DOHH2 (cell line): ENCODE measurements at regions not wholly inside any gene's neighbourhood (a gene's known extent, or its start where the extent isn't known, plus 50 kb on each side); places are given as distances from the start of the nearest gene placed in this dataset.

Experiments
- EZH2phosphoT487 ChIP-seq: fragments of 200-600 bp; sonication (generic); IDR thresholded peaks from 2 replicates; pipeline ENCODE4 v1.6.1; 2017; ENCODE audit warnings: borderline replicate concordance, mild to moderate bottlenecking, antibody characterized with exemption, low read length, moderate library complexity, mixed read lengths
- TF ChIP-seq, protein P1 (sequence below): fragments of 200-600 bp; sonication (generic); IDR thresholded peaks from one replicate; pipeline ENCODE4 v1.5.1; 2014; ENCODE audit warnings: antibody characterized with exemption, mild to moderate bottlenecking, low read depth, low read length; ENCODE audit not compliant: poor library complexity, severe bottlenecking

DNA sequence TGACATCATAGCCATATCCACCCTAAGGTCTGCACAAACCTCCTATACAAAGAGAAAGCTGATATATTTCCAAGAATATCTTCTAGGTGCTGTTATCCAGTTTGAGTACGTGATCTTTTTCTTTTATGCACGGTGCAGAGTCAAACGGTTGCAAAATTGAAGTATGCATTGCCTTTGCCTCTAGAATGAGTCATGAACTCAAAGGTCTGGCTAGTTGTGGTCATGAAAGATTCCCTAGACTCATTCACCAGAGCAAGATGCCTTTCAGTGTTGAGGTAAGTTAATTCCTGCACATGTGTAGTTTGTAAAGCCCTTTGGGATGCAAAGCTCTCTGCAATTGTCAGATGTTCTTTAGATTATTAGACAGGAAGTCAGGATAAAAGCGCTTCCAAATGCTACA, 704.4 kb downstream of the PCDH19 start:
- TF ChIP-seq, protein P1, sequence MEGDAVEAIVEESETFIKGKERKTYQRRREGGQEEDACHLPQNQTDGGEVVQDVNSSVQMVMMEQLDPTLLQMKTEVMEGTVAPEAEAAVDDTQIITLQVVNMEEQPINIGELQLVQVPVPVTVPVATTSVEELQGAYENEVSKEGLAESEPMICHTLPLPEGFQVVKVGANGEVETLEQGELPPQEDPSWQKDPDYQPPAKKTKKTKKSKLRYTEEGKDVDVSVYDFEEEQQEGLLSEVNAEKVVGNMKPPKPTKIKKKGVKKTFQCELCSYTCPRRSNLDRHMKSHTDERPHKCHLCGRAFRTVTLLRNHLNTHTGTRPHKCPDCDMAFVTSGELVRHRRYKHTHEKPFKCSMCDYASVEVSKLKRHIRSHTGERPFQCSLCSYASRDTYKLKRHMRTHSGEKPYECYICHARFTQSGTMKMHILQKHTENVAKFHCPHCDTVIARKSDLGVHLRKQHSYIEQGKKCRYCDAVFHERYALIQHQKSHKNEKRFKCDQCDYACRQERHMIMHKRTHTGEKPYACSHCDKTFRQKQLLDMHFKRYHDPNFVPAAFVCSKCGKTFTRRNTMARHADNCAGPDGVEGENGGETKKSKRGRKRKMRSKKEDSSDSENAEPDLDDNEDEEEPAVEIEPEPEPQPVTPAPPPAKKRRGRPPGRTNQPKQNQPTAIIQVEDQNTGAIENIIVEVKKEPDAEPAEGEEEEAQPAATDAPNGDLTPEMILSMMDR: no peak
- no peak for TF ChIP-seq EZH2phosphoT487
